ENCODE measurements at regions not wholly inside any gene's neighbourhood (a gene's known extent, or its start where the extent isn't known, plus 50 kb on each side); places are given as distances from the start of the nearest gene placed in this dataset.

DNA sequence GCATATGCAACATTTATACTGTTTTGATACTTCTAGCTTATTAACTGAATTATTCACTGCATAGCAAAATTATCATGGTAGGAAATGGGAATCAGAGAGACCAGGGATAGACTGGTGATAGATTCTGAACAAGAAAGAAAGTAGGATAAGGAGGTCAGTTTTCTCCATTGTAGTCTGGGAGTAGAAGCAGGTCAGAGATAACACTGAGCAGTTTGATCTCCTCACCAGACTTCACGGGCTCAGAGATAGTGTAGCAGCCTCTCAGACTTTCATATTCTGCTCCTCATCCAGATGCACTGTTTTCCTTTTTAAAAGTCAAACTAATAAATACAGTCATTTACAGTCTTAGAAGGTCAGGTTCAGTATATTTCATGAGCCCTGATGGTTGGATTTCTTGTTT, 56.0 kb upstream of the MYO16 start:
- Histone ChIP-seq H3K27me3 (no peaks in the 10 kb centered on the region), H3K4me3 (no peak overlapping the region), H3K27ac (no peak overlapping the region), H3K4me1 (no peaks in the 10 kb centered on the region), H3K36me3 (no peaks in the 10 kb centered on the region), H3K9me3 (no peaks in the 10 kb centered on the region)
- TF ChIP-seq EP300 (IDR thresholded peaks at IDR 0.05; ENCODE audit: low read depth) (no peak), POLR2AphosphoS5 (IDR thresholded peaks at IDR 0.05) (no peak), POLR2A (IDR thresholded peaks at IDR 0.05) (no peak)
- TF ChIP-seq, protein P1, sequence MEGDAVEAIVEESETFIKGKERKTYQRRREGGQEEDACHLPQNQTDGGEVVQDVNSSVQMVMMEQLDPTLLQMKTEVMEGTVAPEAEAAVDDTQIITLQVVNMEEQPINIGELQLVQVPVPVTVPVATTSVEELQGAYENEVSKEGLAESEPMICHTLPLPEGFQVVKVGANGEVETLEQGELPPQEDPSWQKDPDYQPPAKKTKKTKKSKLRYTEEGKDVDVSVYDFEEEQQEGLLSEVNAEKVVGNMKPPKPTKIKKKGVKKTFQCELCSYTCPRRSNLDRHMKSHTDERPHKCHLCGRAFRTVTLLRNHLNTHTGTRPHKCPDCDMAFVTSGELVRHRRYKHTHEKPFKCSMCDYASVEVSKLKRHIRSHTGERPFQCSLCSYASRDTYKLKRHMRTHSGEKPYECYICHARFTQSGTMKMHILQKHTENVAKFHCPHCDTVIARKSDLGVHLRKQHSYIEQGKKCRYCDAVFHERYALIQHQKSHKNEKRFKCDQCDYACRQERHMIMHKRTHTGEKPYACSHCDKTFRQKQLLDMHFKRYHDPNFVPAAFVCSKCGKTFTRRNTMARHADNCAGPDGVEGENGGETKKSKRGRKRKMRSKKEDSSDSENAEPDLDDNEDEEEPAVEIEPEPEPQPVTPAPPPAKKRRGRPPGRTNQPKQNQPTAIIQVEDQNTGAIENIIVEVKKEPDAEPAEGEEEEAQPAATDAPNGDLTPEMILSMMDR (IDR thresholded peaks at IDR 0.05) = no peak
- intact Hi-C loops (cut with DNase I; ENCODE audit: low total_unique reads) (no loop called here), in situ Hi-C loops (cut with MboI; ENCODE audit: low pct_ligation_motif_present in 1 of 4, low pct_unique_long_range_greater_than_20kb in 1 of 4, low sequenced_read_pairs in 3 of 4) (no loop called here)
- DNase-seq = no peak
- 51 to 78% methylated on average over 1 of the region's 1 CpG for WGBS, 2 donors (ENCODE audit: low coverage in 1 of 2)

DNA sequence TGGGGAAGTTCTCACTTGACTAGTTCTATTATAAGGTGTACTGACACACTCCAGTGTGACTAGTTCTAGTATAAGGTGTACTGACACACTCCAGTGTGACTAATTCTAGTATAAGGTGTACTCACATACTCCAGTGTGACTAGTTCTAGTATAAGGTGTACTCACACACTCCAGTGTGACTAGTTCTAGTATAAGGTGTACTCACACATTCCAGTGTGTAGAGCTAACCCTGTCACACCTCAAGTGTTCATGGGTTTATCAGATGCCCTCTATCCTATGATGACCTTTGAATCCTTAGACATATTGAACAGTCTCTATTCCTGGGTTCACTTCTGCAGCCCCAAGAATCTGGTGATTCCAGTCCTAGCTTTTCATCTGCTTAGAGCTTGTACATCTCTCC, 54.6 kb upstream of the MYO16 start:
- intact Hi-C loops (cut with DNase I; ENCODE audit: low total_unique reads) (no loop called here), in situ Hi-C loops (cut with MboI; ENCODE audit: low pct_ligation_motif_present in 1 of 4, low pct_unique_long_range_greater_than_20kb in 1 of 4, low sequenced_read_pairs in 3 of 4) (no loop called here)
- no peak overlapping the region for H3K27ac ChIP-seq
- H3K4me3 ChIP-seq = no peak overlapping the region
- TF ChIP-seq POLR2AphosphoS5 (IDR thresholded peaks at IDR 0.05) (no peak), POLR2A (IDR thresholded peaks at IDR 0.05) (no peak), EP300 (IDR thresholded peaks at IDR 0.05; ENCODE audit: low read depth) (no peak)
- TF ChIP-seq, protein P1 (IDR thresholded peaks at IDR 0.05) = no peak
- H3K27me3 ChIP-seq = no peaks in the 10 kb centered on the region
- no peaks in the 10 kb centered on the region for H3K4me1 ChIP-seq
- no peaks in the 10 kb centered on the region for H3K36me3 ChIP-seq
- H3K9me3 ChIP-seq = no peaks in the 10 kb centered on the region
- no peak for DNase-seq

DNA sequence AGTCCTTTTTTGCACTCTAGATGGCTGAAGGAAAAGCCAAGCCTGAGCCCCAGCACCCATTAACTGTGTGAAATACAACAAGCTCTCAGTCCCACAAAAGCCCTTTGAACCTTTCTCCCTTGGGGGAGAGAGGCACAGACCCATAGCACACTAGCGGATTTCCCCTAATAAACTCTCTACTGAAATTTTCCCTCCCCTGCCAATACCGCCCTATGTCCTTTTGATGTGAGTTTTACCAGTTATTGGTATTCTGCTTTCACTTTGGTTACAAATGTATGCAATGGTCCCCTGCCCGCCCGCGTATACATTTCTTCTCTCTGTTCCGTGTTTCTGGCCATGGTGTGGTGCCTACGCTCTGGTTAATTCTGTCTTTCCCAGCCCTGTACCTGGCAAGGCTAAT, 54.0 kb upstream of the MYO16 start:
- Histone ChIP-seq H3K36me3 (no peaks in the 10 kb centered on the region), H3K4me1 (no peaks in the 10 kb centered on the region), H3K27ac (no peak overlapping the region), H3K9me3 (no peaks in the 10 kb centered on the region), H3K4me3 (no peak overlapping the region), H3K27me3 (no peaks in the 10 kb centered on the region)
- DNase-seq = no peak
- WGBS, 2 donors (ENCODE audit: low coverage in 1 of 2) = 90 to 96% methylated on average over 7 of the region's 7 CpGs
- in situ Hi-C loops (cut with MboI; ENCODE audit: low pct_ligation_motif_present in 1 of 4, low pct_unique_long_range_greater_than_20kb in 1 of 4, low sequenced_read_pairs in 3 of 4) (no loop called here), intact Hi-C loops (cut with DNase I; ENCODE audit: low total_unique reads) (no loop called here)
- TF ChIP-seq POLR2AphosphoS5 (IDR thresholded peaks at IDR 0.05) (no peak), EP300 (IDR thresholded peaks at IDR 0.05; ENCODE audit: low read depth) (no peak), POLR2A (IDR thresholded peaks at IDR 0.05) (no peak)
- TF ChIP-seq, protein P1 (IDR thresholded peaks at IDR 0.05) = no peak
